HTR-8/SVneo (cell line): ENCODE measurements at regions not wholly inside any gene's neighbourhood (a gene's known extent, or its start where the extent isn't known, plus 50 kb on each side); places are given as distances from the start of the nearest gene placed in this dataset.
"Not testable (repeated sequence)": the region's sequence is repeated elsewhere in the genome, so short reads cannot be mapped to it uniquely, and the experiment has no call there.

Experiments used
- DNase-seq: peaks from one replicate; pipeline ENCODE4 v3.0.0; 2011; ENCODE audit warnings: low spot score, mixed read lengths; ENCODE audit not compliant: insufficient read length
- FAIRE-seq: peaks from 2 replicates; lab custom pipeline; 2011; peaks lifted over from hg19 to GRCh38; lab: Jason Lieb, UNC

- DNase-seq (no peak), FAIRE-seq (no peak)
Observed at GRCh38 chr12:34299802-34300193, 277.5 kb downstream of the ALG10 start.

- DNase-seq, result no peak
- FAIRE-seq, result no peak
Observed at GRCh38 chr12:34300376-34301250, 278.3 kb downstream of the ALG10 start.

GRCh38 chr12:34301251-34302130 is 279.2 kb downstream of the ALG10 start:
- DNase-seq (no peak), FAIRE-seq (no peak)

GRCh38 chr12:34302131-34302885 is 280.0 kb downstream of the ALG10 start:
- DNase-seq (no peak), FAIRE-seq (no peak)

GRCh38 chr12:34303091-34303870 is 281.0 kb downstream of the ALG10 start:
- DNase-seq, result no peak

GRCh38 chr12:34304001-34304400 is 281.7 kb downstream of the ALG10 start:
- DNase-seq, result no peak
- FAIRE-seq, result no peak

More at GRCh38 chr12:34303091-34303870, 281.0 kb downstream of the ALG10 start:
- no peak for FAIRE-seq

GRCh38 chr12:34304546-34304945 is 282.2 kb downstream of the ALG10 start:
- FAIRE-seq, result no peak
- no peak for DNase-seq

GRCh38 chr12:34305176-34305575 is 282.9 kb downstream of the ALG10 start:
- no peak for FAIRE-seq
- no peak for DNase-seq

- FAIRE-seq (no peak), DNase-seq (no peak)
Observed at GRCh38 chr12:34306133-34306830, 284.0 kb downstream of the ALG10 start.

- DNase-seq, FAIRE-seq: not testable (repeated sequence)
Observed at GRCh38 chr12:34309806-34310804, 287.8 kb downstream of the ALG10 start.

GRCh38 chr12:34311337-34311736 is 289.0 kb downstream of the ALG10 start:
- DNase-seq (no peak), FAIRE-seq (no peak)

GRCh38 chr12:34327671-34328070 is 305.4 kb downstream of the ALG10 start:
- FAIRE-seq, result no peak
- no peak for DNase-seq

GRCh38 chr12:34333337-34333736 is 311.0 kb downstream of the ALG10 start:
- no peak for DNase-seq
- no peak for FAIRE-seq

GRCh38 chr12:34334538-34334937 is 312.2 kb downstream of the ALG10 start:
- DNase-seq, result no peak
- no peak for FAIRE-seq

- DNase-seq (no peak), FAIRE-seq (no peak)
Observed at GRCh38 chr12:34334953-34335743, 312.9 kb downstream of the ALG10 start.

GRCh38 chr12:34335819-34336262 is 313.5 kb downstream of the ALG10 start:
- DNase-seq, result no peak
- no peak for FAIRE-seq
